SK-N-SH (cell line): ENCODE measurements at regions not wholly inside any gene's neighbourhood (a gene's known extent, or its start where the extent isn't known, plus 50 kb on each side); places are given as distances from the start of the nearest gene placed in this dataset.

Source experiments
- CTCF ChIA-PET: fragments of 300-600, 350-600 bp; formaldehyde crosslinking; extraction: SDS; loops from one replicate; lab custom pipeline; 2021; lab: Yijun Ruan, JAX
- POLR2A ChIA-PET: fragments of 350-600 bp; sonication (Branson Sonifier 250); formaldehyde crosslinking; extraction: SDS; loops from one replicate; lab custom pipeline; 2020; ENCODE audit warnings: antibody characterized with exemption, inconsistent platforms; lab: Yijun Ruan, JAX
- DNase-seq: peaks from one replicate; pipeline ENCODE4 v3.0.0; 2012
- H2AFZ ChIP-seq: fragments of 200-600 bp; sonication (generic); 2 replicates; pipeline ENCODE4 v1.8.1; 2016; ENCODE audit warnings: antibody characterized with exemption, mild to moderate bottlenecking, low read depth
- H3F3A ChIP-seq: fragments of 200-600 bp; sonication (generic); replicated peaks from 2 replicates; pipeline ENCODE3; 2016; ENCODE audit warnings: antibody characterized with exemption, mild to moderate bottlenecking; ENCODE audit not compliant: insufficient read depth
- H3K27ac ChIP-seq, 2 experiments: fragments of 200-500 bp in 1 of 2; fragments of 200-600 bp in 1 of 2; sonication (Bioruptor generic) in 1 of 2; sonication (generic), shearing (Covaris generic) in 1 of 2; 2 replicates each; pipeline versions ENCODE4 v1.5.1 to v1.6.1; 2014 to 2016; ENCODE audit warnings: low read depth in 2 of 2, inconsistent platforms in 1 of 2, low read length in 1 of 2, mild to moderate bottlenecking in 1 of 2, mixed read lengths in 1 of 2
- H3K27me3 ChIP-seq: fragments of 200-600 bp; sonication (generic), shearing (Covaris generic); 2 replicates; pipeline ENCODE4 v1.6.1; 2016; ENCODE audit warnings: mixed run types; ENCODE audit not compliant: insufficient read depth
- H3K36me3 ChIP-seq, 2 experiments: fragments of 200-500 bp in 1 of 2; fragments of 200-600 bp in 1 of 2; sonication (Bioruptor generic) in 1 of 2; sonication (generic) in 1 of 2; replicated peaks in 1 of 2; 2 replicates each; pipeline versions ENCODE3 to v1.5.1; 2014 to 2016; ENCODE audit warnings: low read length in 1 of 2, mild to moderate bottlenecking in 1 of 2; ENCODE audit not compliant: insufficient read depth in 2 of 2, control insufficient read depth in 1 of 2
- H3K4me1 ChIP-seq, 2 experiments: fragments of 200-500 bp in 1 of 2; fragments of 200-600 bp in 1 of 2; sonication (Bioruptor generic) in 1 of 2; sonication (generic), shearing (Covaris generic) in 1 of 2; 2 replicates each; pipeline versions ENCODE4 v1.5.1 to v1.6.1; 2014 to 2016; ENCODE audit warnings: low read depth in 1 of 2, low read length in 1 of 2, mixed run types in 1 of 2; ENCODE audit not compliant: insufficient read depth in 2 of 2, control insufficient read depth in 1 of 2
- H3K4me2 ChIP-seq: fragments of 200-600 bp; sonication (generic), shearing (Covaris generic); 2 replicates; pipeline ENCODE4 v1.6.1; 2017; ENCODE audit warnings: mixed run types
- H3K4me3 ChIP-seq, 2 experiments: fragments of 200-500 bp in 1 of 2; fragments of 200-600 bp in 1 of 2; sonication (Bioruptor generic) in 1 of 2; sonication (generic), shearing (Covaris generic) in 1 of 2; 2 replicates each; pipeline versions ENCODE4 v1.5.1 to v1.8.1; 2014 to 2016; ENCODE audit warnings: low read depth in 2 of 2, inconsistent platforms in 1 of 2, low read length in 1 of 2, mild to moderate bottlenecking in 1 of 2, mixed read lengths in 1 of 2, moderate library complexity in 1 of 2
- H3K79me2 ChIP-seq: fragments of 200-600 bp; sonication (generic); 2 replicates; pipeline ENCODE4 v1.8.1; 2017; ENCODE audit warnings: mild to moderate bottlenecking; ENCODE audit not compliant: insufficient read depth
- H3K9ac ChIP-seq: fragments of 200-600 bp; sonication (generic); 2 replicates; pipeline ENCODE4 v1.6.1; 2017; ENCODE audit warnings: mixed run types
- H3K9me2 ChIP-seq: fragments of 200-600 bp; sonication (generic); 2 replicates; pipeline ENCODE4 v1.6.1; 2017; ENCODE audit warnings: mixed run types
- H3K9me3 ChIP-seq: fragments of 200-600 bp; sonication (generic); 2 replicates; pipeline ENCODE4 v1.6.1; 2017; ENCODE audit warnings: mixed run types, mild to moderate bottlenecking, moderate library complexity
- H4K20me1 ChIP-seq: fragments of 200-600 bp; sonication (generic); 2 replicates; pipeline ENCODE4 v1.6.1; 2017; ENCODE audit warnings: mild to moderate bottlenecking, mixed run types; ENCODE audit not compliant: insufficient read depth
- EP300 ChIP-seq, 2 experiments: IDR thresholded peaks; 2 replicates each; pipeline versions ENCODE4 v1.4.0 to v1.6.1; 2012; ENCODE audit warnings: borderline replicate concordance in 1 of 2, low read depth in 1 of 2, low read length in 1 of 2
- FOSL2 ChIP-seq: IDR thresholded peaks from 2 replicates; pipeline ENCODE4 v1.4.0; 2012; ENCODE audit warnings: low read depth, mild to moderate bottlenecking, moderate library complexity, borderline replicate concordance
- FOXJ3 ChIP-seq: sonication (generic); formaldehyde crosslinking; IDR thresholded peaks from 2 replicates; pipeline ENCODE4 v1.5.1; 2020; ENCODE audit warnings: mild to moderate bottlenecking, missing genetic modification reagents
- FOXM1 ChIP-seq: IDR thresholded peaks from 2 replicates; pipeline ENCODE4 v1.4.0; 2012; ENCODE audit warnings: low read depth, mild to moderate bottlenecking
- GABPA ChIP-seq: IDR thresholded peaks from 2 replicates; pipeline ENCODE4 v1.4.0; 2012; ENCODE audit warnings: low read depth, mild to moderate bottlenecking
- JUND ChIP-seq: IDR thresholded peaks from 2 replicates; pipeline ENCODE4 v1.4.0; 2012
- MEF2A ChIP-seq: IDR thresholded peaks from 2 replicates; pipeline ENCODE4 v1.4.0; 2012; ENCODE audit warnings: low read depth, borderline replicate concordance
- NRF1 ChIP-seq: IDR thresholded peaks from 2 replicates; pipeline ENCODE4 v1.6.1; 2012; ENCODE audit warnings: low read depth, mild to moderate bottlenecking, low read length
- RAD21 ChIP-seq: IDR thresholded peaks from 2 replicates; pipeline ENCODE4 v1.6.1; 2012; ENCODE audit warnings: mild to moderate bottlenecking, low read length
- RCOR1 ChIP-seq: fragments of 150-350 bp; IDR thresholded peaks from 2 replicates; pipeline ENCODE4 v1.6.1; 2017; ENCODE audit warnings: antibody characterized with exemption, low read length
- RXRA ChIP-seq: IDR thresholded peaks from 2 replicates; pipeline ENCODE4 v1.4.0; 2012; ENCODE audit warnings: low read depth, mild to moderate bottlenecking, borderline replicate concordance
- SIN3A ChIP-seq: IDR thresholded peaks from 2 replicates; pipeline ENCODE4 v1.6.1; 2012; ENCODE audit warnings: low read depth, mild to moderate bottlenecking, low read length, moderate library complexity, borderline replicate concordance
- SMC3 ChIP-seq: IDR thresholded peaks from 2 replicates; pipeline ENCODE4 v1.6.1; 2012; ENCODE audit warnings: low read depth, low read length, improper control_type of control experiment
- TAF1 ChIP-seq: IDR thresholded peaks from 2 replicates; pipeline ENCODE4 v1.6.1; 2012; ENCODE audit warnings: low read depth, mild to moderate bottlenecking, low read length, moderate library complexity, borderline replicate concordance
- TEAD4 ChIP-seq: IDR thresholded peaks from 2 replicates; pipeline ENCODE4 v1.4.0; 2012; ENCODE audit warnings: mild to moderate bottlenecking, borderline replicate concordance; ENCODE audit not compliant: insufficient read depth
- WGBS: methylation state at CpG from one replicate; pipeline ENCODE4 v1.1.6; 2017; ENCODE audit warnings: low lambda C conversion rate; 5-methylcytosine and 5-hydroxymethylcytosine counted together
- TF ChIP-seq, protein P1 (sequence below): IDR thresholded peaks from 2 replicates; pipeline ENCODE4 v1.4.0; 2012; ENCODE audit warnings: low read depth, borderline replicate concordance
- TF ChIP-seq, protein P2 (sequence below): IDR thresholded peaks from 2 replicates; pipeline ENCODE4; 2012
- TF ChIP-seq, protein P3 (sequence below): fragments of 150-350 bp; IDR thresholded peaks from 2 replicates; pipeline ENCODE4 v1.6.1; 2017; ENCODE audit warnings: antibody characterized with exemption, low read length, low read depth, borderline replicate concordance
- TF ChIP-seq, protein P4 (sequence below): IDR thresholded peaks from 2 replicates; pipeline ENCODE4 v1.4.0; 2012; ENCODE audit warnings: low read depth

DNA sequence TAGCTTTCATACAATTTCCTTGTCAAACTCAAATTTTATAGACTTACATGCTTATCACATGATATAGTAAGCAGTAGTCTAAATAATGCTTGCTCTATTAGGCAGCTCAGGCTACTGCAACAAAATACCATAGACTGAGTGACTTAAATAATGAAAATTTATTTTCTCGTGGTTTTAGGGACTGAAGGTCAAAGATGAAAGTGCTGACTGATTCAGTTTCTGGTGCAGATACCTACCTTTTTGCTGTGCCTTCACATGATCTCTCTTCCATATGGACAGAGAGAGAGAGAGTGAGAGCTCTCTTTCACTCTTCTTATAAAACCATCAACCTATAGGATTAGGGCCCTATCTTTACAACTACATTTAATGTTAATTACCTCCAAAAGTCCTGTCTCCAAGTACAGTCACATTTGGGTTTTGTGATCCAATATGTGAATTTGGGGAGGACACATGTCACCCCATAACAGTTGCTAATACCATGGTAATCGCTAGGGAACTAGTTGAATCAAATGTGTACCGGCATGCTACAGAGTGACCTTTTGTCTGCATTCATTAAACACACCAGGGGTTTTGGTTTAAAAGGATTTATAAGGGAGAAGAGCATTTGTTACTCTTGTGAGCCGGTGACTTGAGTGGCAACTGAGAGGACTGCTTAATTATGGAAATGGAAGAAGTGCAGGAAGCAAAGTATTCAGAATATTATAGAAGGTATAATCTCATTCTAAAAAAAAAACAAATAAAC, 723.4 kb upstream of the LRRTM4 start:
- Histone ChIP-seq H3K4me3 (no peak overlapping the region), H3K9ac (no peak overlapping the region), H3F3A (no peaks in the 10 kb centered on the region), H4K20me1 (no peaks in the 10 kb centered on the region), H3K36me3 (no peaks in the 10 kb centered on the region), H3K4me1 (no peaks in the 10 kb centered on the region), H3K79me2 (no peaks in the 10 kb centered on the region), H3K9me2 (no peaks in the 10 kb centered on the region), H2AFZ (no peak overlapping the region), H3K27ac (no peak overlapping the region), H3K9me3 (0 out of 2 replicates have a peak, but pooled peaks cover 6% of the 10 kb centered on the region), H3K27me3 (no peaks in the 10 kb centered on the region), H3K4me2 (no peak overlapping the region)
- CTCF ChIA-PET: no interaction called here
- no peak for DNase-seq
- no peak for TF ChIP-seq TEAD4
- no peak for TF ChIP-seq NRF1
- TF ChIP-seq RXRA: no peak
- no peak for TF ChIP-seq GABPA
- TF ChIP-seq RCOR1: no peak
- TF ChIP-seq TAF1: no peak
- no peak for TF ChIP-seq EP300 (IDR thresholded peaks at IDR 0.05; ENCODE audit: borderline replicate concordance in 1 of 2, low read depth in 1 of 2, low read length in 1 of 2)
- TF ChIP-seq FOXJ3 (CRISPR knock-in tag): no peak
- TF ChIP-seq, protein P1, sequence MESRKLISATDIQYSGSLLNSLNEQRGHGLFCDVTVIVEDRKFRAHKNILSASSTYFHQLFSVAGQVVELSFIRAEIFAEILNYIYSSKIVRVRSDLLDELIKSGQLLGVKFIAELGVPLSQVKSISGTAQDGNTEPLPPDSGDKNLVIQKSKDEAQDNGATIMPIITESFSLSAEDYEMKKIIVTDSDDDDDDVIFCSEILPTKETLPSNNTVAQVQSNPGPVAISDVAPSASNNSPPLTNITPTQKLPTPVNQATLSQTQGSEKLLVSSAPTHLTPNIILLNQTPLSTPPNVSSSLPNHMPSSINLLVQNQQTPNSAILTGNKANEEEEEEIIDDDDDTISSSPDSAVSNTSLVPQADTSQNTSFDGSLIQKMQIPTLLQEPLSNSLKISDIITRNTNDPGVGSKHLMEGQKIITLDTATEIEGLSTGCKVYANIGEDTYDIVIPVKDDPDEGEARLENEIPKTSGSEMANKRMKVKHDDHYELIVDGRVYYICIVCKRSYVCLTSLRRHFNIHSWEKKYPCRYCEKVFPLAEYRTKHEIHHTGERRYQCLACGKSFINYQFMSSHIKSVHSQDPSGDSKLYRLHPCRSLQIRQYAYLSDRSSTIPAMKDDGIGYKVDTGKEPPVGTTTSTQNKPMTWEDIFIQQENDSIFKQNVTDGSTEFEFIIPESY: no peak
- TF ChIP-seq FOSL2: no peak
- no peak for TF ChIP-seq RAD21
- no peak for TF ChIP-seq SIN3A
- no peak for TF ChIP-seq MEF2A
- TF ChIP-seq FOXM1: no peak
- no peak for TF ChIP-seq SMC3
- TF ChIP-seq, protein P2, sequence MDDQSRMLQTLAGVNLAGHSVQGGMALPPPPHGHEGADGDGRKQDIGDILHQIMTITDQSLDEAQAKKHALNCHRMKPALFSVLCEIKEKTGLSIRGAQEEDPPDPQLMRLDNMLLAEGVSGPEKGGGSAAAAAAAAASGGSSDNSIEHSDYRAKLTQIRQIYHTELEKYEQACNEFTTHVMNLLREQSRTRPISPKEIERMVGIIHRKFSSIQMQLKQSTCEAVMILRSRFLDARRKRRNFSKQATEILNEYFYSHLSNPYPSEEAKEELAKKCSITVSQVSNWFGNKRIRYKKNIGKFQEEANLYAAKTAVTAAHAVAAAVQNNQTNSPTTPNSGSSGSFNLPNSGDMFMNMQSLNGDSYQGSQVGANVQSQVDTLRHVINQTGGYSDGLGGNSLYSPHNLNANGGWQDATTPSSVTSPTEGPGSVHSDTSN: no peak
- TF ChIP-seq JUND: no peak
- TF ChIP-seq, protein P3, sequence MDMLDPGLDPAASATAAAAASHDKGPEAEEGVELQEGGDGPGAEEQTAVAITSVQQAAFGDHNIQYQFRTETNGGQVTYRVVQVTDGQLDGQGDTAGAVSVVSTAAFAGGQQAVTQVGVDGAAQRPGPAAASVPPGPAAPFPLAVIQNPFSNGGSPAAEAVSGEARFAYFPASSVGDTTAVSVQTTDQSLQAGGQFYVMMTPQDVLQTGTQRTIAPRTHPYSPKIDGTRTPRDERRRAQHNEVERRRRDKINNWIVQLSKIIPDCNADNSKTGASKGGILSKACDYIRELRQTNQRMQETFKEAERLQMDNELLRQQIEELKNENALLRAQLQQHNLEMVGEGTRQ: no peak
- TF ChIP-seq, protein P4, sequence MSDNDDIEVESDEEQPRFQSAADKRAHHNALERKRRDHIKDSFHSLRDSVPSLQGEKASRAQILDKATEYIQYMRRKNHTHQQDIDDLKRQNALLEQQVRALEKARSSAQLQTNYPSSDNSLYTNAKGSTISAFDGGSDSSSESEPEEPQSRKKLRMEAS: no peak
- WGBS: 21% methylated on average over 4 of the region's 4 CpGs
- POLR2A ChIA-PET: no interaction called here
